HL-60 (cell line): ENCODE measurements at regions not wholly inside any gene's neighbourhood (a gene's known extent, or its start where the extent isn't known, plus 50 kb on each side); places are given as distances from the start of the nearest gene placed in this dataset.

Source experiments
- DNase-seq, 2 experiments: peaks; one replicate each; pipeline ENCODE4 v3.0.0-alpha.2; 2010 to 2020; ENCODE audit warnings: low read depth in 1 of 2, low spot score in 1 of 2
- H3K27ac ChIP-seq: fragments of 250-450 bp; sonication (Bioruptor Pico); replicated peaks from 2 replicates; pipeline ENCODE4 v1.5.1; 2020; ENCODE audit warnings: mild to moderate bottlenecking, moderate library complexity
- H3K27me3 ChIP-seq: fragments of 250-450 bp; sonication (Bioruptor Pico); 2 replicates; pipeline ENCODE4 v1.5.1; 2021; ENCODE audit warnings: mild to moderate bottlenecking, moderate library complexity; ENCODE audit not compliant: insufficient read depth, poor library complexity, severe bottlenecking
- H3K4me3 ChIP-seq: replicated peaks from 2 replicates; pipeline ENCODE4 v1.5.1; 2011; ENCODE audit warnings: mild to moderate bottlenecking, control low read depth, low read length; ENCODE audit not compliant: insufficient read depth
- GABPA ChIP-seq: IDR thresholded peaks from 2 replicates; pipeline ENCODE4 v1.6.1; 2012; ENCODE audit warnings: low read depth
- POLR2AphosphoS5 ChIP-seq: IDR thresholded peaks from 2 replicates; pipeline ENCODE4 v1.6.1; 2012; ENCODE audit warnings: low read depth
- SPI1 ChIP-seq: IDR thresholded peaks from 2 replicates; pipeline ENCODE4 v1.6.1; 2012; ENCODE audit warnings: low read depth, mild to moderate bottlenecking, borderline replicate concordance
- TF ChIP-seq, protein P1 (sequence below): IDR thresholded peaks from 2 replicates; pipeline ENCODE4 v1.6.1; 2012; ENCODE audit warnings: low read depth; ENCODE audit not compliant: insufficient replicate concordance
- TF ChIP-seq, protein P2 (sequence below): IDR thresholded peaks from one replicate; pipeline ENCODE4 v1.5.1; 2011; ENCODE audit warnings: low read length, control low read depth, inconsistent platforms; ENCODE audit not compliant: insufficient read depth

DNA sequence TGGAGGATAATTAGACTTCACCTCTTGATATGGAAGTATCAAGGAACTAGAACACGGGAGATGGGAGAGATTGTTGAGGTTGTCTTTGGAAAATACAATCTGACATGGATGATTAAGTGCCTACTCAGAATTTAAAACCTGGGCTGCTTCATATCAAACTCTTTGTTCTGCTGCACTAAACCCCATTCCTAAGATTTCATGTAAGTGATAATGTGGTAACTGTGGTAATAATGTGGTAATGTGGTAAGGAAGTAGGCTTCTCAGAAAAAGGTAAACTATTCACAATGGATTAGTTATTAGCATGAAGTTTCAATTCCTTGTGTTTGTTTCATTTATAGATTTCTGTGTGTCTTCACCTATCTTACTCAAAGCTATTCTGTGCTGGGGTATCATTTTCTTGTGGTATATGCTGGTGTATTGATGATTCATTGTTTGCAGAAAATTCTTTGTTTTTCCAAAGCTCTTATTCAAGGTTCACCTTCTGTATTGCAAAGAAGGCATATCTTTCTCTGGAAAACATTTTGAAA is 129.9 kb upstream of the TAC1 start:
- H3K27ac ChIP-seq, result no peak overlapping the region
- DNase-seq, result no peak
- no peak for TF ChIP-seq GABPA
- TF ChIP-seq, protein P1, sequence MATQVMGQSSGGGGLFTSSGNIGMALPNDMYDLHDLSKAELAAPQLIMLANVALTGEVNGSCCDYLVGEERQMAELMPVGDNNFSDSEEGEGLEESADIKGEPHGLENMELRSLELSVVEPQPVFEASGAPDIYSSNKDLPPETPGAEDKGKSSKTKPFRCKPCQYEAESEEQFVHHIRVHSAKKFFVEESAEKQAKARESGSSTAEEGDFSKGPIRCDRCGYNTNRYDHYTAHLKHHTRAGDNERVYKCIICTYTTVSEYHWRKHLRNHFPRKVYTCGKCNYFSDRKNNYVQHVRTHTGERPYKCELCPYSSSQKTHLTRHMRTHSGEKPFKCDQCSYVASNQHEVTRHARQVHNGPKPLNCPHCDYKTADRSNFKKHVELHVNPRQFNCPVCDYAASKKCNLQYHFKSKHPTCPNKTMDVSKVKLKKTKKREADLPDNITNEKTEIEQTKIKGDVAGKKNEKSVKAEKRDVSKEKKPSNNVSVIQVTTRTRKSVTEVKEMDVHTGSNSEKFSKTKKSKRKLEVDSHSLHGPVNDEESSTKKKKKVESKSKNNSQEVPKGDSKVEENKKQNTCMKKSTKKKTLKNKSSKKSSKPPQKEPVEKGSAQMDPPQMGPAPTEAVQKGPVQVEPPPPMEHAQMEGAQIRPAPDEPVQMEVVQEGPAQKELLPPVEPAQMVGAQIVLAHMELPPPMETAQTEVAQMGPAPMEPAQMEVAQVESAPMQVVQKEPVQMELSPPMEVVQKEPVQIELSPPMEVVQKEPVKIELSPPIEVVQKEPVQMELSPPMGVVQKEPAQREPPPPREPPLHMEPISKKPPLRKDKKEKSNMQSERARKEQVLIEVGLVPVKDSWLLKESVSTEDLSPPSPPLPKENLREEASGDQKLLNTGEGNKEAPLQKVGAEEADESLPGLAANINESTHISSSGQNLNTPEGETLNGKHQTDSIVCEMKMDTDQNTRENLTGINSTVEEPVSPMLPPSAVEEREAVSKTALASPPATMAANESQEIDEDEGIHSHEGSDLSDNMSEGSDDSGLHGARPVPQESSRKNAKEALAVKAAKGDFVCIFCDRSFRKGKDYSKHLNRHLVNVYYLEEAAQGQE, result no peak
- no peak for TF ChIP-seq SPI1
- TF ChIP-seq, protein P2, sequence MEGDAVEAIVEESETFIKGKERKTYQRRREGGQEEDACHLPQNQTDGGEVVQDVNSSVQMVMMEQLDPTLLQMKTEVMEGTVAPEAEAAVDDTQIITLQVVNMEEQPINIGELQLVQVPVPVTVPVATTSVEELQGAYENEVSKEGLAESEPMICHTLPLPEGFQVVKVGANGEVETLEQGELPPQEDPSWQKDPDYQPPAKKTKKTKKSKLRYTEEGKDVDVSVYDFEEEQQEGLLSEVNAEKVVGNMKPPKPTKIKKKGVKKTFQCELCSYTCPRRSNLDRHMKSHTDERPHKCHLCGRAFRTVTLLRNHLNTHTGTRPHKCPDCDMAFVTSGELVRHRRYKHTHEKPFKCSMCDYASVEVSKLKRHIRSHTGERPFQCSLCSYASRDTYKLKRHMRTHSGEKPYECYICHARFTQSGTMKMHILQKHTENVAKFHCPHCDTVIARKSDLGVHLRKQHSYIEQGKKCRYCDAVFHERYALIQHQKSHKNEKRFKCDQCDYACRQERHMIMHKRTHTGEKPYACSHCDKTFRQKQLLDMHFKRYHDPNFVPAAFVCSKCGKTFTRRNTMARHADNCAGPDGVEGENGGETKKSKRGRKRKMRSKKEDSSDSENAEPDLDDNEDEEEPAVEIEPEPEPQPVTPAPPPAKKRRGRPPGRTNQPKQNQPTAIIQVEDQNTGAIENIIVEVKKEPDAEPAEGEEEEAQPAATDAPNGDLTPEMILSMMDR, result no peak
- no peak for TF ChIP-seq POLR2AphosphoS5
- H3K27me3 ChIP-seq, result no peaks in the 10 kb centered on the region
- no peak overlapping the region for H3K4me3 ChIP-seq

DNA sequence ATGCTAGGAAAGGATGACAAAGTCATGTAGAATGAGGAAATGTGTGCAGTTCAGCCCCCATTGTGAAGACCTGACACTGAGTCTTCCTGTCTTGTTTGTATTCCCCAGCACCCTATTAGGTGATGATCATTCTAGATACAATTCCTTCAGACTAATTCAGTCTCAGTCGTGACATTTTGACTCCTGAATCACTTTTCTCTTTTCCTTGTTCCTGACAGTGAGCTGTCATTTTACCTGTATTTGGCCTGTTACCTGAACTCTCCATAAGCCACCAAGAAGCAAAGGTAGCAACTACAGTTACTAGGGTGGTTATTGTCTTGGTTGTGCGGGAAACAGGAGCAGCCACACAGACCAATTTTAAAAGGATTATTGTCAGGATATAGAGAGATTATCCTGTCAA is 111.4 kb upstream of the TAC1 start:
- no peak overlapping the region for H3K4me3 ChIP-seq
- TF ChIP-seq POLR2AphosphoS5 (no peak), SPI1 (no peak), GABPA (no peak)
- TF ChIP-seq, protein P2, result no peak
- TF ChIP-seq, protein P1, result no peak
- H3K27me3 ChIP-seq, result no peaks in the 10 kb centered on the region
- no peak overlapping the region for H3K27ac ChIP-seq
- no peak for DNase-seq

DNA sequence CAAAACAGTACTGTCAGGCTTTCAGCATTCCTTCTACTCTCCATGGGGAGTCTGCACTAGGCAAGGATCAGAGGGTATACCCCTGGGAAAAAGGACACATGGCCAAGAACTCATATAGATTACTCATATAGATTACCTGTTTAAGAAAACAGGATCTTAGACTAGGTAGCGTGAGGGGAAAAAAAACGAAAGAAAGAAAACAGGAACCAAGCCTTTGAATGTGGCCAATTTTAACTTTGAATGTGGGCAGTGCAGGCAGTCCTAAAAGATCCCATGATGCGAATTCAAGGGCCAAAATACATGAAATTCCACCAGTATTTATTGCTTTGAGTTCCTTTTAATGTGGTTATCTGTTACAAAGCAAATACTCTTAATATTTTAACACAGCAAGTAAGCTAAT is 108.6 kb upstream of the TAC1 start:
- Histone ChIP-seq H3K27ac (no peak overlapping the region), H3K4me3 (no peak overlapping the region), H3K27me3 (no peaks in the 10 kb centered on the region)
- TF ChIP-seq, protein P1, result no peak
- no peak for TF ChIP-seq SPI1
- no peak for TF ChIP-seq POLR2AphosphoS5
- TF ChIP-seq, protein P2, result no peak
- no peak for TF ChIP-seq GABPA
- DNase-seq, result no peak
